ENCODE measurements at regions not wholly inside any gene's neighbourhood (a gene's known extent, or its start where the extent isn't known, plus 50 kb on each side); places are given as distances from the start of the nearest gene placed in this dataset.

DNA sequence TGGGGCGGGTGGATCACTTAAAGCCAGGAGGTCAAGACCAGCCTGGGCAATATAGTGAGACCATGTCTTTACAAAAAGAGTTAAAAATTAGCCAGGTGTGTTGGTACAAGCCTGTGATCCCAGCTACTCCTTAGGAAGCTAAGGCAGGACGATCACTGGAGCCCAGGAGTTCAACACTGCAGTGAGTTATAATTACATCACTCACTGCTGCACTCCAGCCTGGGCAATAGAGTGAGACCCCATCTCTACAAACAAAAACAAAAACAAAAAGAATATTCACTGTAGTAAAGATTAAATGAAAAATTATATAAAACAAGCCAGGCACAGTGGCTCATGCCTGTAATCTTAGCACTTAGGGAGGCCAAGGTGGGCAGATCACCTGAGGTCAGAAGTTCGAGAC, 1047.6 kb upstream of the AUTS2 start:
- Mint-ChIP-seq H3K9me3 (peaks cover 40% of the 10 kb centered on the region), H3K27ac (no peak overlapping the region), H3K4me1 (ENCODE audit: low read depth) (no peaks in the 10 kb centered on the region), H3K4me3 (ENCODE audit: low read depth) (no peak overlapping the region), H3K27me3 (ENCODE audit: low read depth) (no peaks in the 10 kb centered on the region), H3K36me3 (ENCODE audit: low read depth) (no peaks in the 10 kb centered on the region)
- intact Hi-C loops (cut with micrococcal nuclease) = no loop called here
- DNase-seq (ENCODE audit: low spot score) = no peak

DNA sequence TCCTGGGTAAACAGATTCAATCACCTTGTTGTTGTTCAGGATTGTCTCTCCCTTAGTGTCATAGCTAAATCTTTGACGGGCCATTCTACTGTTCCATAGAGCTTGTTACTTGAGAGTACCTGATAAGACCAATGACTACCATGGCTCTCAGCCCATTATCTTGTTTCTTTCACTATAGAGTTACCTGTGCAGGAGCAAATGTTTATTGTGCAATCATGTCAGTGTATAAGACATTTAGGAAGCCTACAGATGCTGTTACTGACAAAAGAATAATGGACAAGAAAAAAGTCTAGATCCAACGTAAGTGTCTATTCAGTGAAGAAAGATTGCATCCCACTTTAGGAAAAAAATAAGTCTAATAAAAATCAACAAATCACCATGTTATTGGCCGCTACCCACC, 1041.7 kb upstream of the AUTS2 start:
- Mint-ChIP-seq H3K4me3 (ENCODE audit: low read depth) (no peak overlapping the region), H3K9me3 (peaks cover 34% of the 10 kb centered on the region), H3K4me1 (ENCODE audit: low read depth) (no peaks in the 10 kb centered on the region), H3K27me3 (ENCODE audit: low read depth) (no peaks in the 10 kb centered on the region), H3K36me3 (ENCODE audit: low read depth) (no peaks in the 10 kb centered on the region), H3K27ac (no peak overlapping the region)
- DNase-seq (ENCODE audit: low spot score) = no peak
- intact Hi-C loops (cut with micrococcal nuclease) = no loop called here

DNA sequence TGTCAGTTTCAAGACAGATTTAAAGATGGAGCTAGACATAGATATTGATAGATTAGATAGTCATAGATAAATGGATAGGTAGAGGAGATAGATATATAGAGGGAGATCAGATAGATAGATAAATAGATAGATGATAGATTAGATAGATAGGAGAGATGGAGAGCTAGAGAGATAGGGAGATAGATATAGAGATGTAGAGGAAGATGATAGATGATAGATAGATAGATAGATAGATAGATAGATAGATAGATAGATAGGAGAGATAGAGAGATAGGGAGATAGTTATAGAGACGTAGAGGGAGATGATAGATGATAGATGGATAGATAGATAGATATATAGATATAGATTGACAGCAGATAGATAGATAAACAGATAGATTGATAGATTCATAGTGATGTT, 1038.8 kb upstream of the AUTS2 start:
- Mint-ChIP-seq H3K36me3 (ENCODE audit: low read depth) (no peaks in the 10 kb centered on the region), H3K4me3 (ENCODE audit: low read depth) (no peak overlapping the region), H3K27ac (no peak overlapping the region), H3K4me1 (ENCODE audit: low read depth) (no peaks in the 10 kb centered on the region), H3K9me3 (peaks cover 55% of the 10 kb centered on the region), H3K27me3 (ENCODE audit: low read depth) (no peaks in the 10 kb centered on the region)
- intact Hi-C loops (cut with micrococcal nuclease) = no loop called here
- DNase-seq (ENCODE audit: low spot score) = no peak

DNA sequence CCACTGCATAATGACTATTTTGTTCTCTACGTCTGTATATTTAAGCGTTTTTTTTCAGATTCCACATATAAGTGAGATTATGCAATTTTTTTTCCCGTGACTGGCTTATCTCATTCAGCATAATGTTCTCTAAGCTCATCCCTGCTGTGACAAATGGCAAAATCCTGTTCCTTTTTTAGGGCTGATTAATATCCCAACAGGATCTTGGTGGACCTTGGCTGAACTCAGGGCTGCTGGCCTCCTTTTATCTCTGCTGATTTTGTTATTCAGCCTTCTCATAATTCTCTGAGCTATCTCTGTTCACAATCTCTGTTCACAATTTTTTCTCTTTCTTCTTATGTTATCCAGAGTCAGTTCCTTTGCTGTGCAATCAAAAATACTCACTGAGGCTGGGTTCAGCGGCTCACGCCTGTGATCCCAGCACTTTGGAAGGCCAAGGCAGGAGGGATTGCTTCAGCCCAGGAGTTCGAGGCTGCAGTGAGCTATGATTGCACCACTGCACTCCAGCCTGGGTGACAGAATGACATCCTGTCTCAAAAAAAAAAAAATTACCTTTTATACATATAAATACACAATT, 1035.9 kb upstream of the AUTS2 start:
- Mint-ChIP-seq H3K36me3 (ENCODE audit: low read depth) (no peaks in the 10 kb centered on the region), H3K4me3 (ENCODE audit: low read depth) (no peak overlapping the region), H3K4me1 (ENCODE audit: low read depth) (no peaks in the 10 kb centered on the region), H3K27me3 (ENCODE audit: low read depth) (no peaks in the 10 kb centered on the region), H3K27ac (no peak overlapping the region), H3K9me3 (peaks cover 63% of the 10 kb centered on the region)
- DNase-seq (ENCODE audit: low spot score) = no peak
- intact Hi-C loops (cut with micrococcal nuclease) = no loop called here

DNA sequence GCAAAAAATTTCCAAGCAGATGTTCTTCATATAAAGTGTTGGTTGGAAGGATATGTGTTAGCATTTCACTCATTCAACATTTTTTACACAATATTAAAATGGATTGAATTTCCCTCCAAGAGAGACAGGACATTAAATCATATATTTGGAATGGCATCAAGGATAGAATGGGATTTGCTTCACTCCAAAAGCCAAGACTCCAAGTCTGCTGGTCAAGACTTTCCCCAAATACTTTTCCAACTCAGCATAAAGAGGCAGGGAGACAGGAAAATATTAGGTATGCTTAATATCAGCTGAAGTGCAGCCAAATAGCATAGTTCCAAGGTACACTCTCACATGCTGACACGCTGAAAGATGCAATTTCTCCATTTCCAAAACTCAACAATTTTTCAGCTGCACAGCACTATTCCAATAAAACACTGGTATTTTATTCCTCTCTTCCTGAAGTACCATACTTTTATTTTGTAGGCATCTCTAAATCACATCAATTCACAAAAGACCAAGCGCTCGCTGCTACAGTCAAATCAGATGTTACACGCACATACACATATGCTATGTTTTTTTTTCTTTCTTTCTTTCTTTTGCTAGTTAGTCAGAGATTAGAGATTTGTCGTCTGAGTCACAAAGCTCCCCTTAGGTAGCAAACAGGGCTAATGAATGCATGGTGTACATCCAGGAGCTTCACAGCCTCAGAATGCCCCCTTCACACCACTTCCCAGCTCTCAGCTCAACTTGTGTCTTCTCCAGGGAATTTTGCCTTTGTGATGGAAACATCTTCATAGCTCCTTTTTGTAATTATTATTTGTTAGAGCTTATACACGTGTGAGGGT, 1033.8 kb upstream of the AUTS2 start:
- H3K4me1 Mint-ChIP-seq (ENCODE audit: low read depth) = no peaks in the 10 kb centered on the region

DNA sequence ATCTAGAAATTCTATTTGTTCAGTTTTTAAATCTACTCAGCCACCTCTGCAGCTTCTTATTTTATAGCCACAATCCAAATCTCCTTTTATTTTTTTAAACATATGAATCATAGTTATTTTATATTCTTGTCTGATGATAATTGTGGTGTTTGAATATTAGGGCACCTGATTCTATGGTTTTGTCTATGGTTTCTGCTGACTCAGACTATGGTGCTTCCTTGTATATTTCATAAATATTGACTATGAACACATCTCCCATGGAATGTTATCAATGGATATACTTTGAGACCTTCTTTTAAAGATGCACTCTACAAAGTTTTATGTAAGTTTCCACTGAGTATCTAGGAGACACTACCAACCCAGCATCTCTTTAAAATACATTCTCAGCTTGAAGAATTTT, 1027.0 kb upstream of the AUTS2 start:
- no peak for DNase-seq (ENCODE audit: low spot score)
- H3K27ac Mint-ChIP-seq = no peak overlapping the region
- H3K27me3 Mint-ChIP-seq (ENCODE audit: low read depth) = no peaks in the 10 kb centered on the region
- intact Hi-C loops (cut with micrococcal nuclease) = no loop called here
- no peaks in the 10 kb centered on the region for H3K36me3 Mint-ChIP-seq (ENCODE audit: low read depth)
- H3K4me3 Mint-ChIP-seq (ENCODE audit: low read depth) = no peak overlapping the region
- H3K9me3 Mint-ChIP-seq = peaks cover 43% of the 10 kb centered on the region
- no peaks in the 10 kb centered on the region for H3K4me1 Mint-ChIP-seq (ENCODE audit: low read depth)

More for the DNA sequence above, 1033.8 kb upstream of the AUTS2 start:
- Mint-ChIP-seq H3K36me3 (ENCODE audit: low read depth) (no peaks in the 10 kb centered on the region), H3K27ac (no peak overlapping the region), H3K27me3 (ENCODE audit: low read depth) (no peaks in the 10 kb centered on the region), H3K4me3 (ENCODE audit: low read depth) (no peak overlapping the region), H3K9me3 (peaks cover 63% of the 10 kb centered on the region)
- no peak for DNase-seq (ENCODE audit: low spot score)
- intact Hi-C loops (cut with micrococcal nuclease) = no loop called here

DNA sequence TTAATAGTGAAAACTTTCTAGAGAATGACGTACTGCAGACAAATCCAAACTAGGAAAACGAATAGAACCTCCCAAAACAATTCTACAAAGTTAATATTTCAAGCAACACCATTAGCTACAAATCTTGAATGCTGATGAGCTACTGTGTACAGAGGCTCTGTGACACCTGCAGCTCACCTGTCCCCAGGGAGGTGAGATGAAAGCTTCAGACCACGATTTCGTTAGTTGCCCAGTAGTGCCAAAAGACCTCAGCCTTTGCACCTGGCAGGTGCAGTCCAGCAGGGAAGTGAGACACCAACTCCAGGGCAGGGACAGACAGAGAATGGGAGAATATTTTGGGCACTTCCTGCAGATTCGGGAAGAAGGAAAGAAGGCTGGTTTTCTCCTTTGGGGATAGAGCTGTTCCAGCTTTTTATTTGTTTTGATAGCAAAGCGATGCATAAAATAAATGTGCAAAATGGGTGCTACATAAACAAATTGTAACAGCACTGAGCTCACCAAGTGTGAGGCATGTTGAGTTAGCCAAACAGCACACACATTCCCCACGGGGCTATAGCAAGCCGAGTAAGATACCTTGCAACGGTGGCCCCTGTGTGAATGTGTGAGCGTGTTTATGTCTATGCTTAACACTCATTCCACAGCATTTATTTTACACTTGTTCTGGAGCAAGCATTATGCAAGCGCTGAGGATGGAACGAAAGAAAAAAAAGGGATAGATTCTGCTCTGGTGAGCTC, 1024.8 kb upstream of the AUTS2 start:
- Mint-ChIP-seq H3K4me1 (ENCODE audit: low read depth) (no peaks in the 10 kb centered on the region), H3K27ac (no peak overlapping the region), H3K27me3 (ENCODE audit: low read depth) (no peaks in the 10 kb centered on the region), H3K4me3 (ENCODE audit: low read depth) (no peak overlapping the region), H3K9me3 (peaks cover 39% of the 10 kb centered on the region), H3K36me3 (ENCODE audit: low read depth) (no peaks in the 10 kb centered on the region)
- DNase-seq (ENCODE audit: low spot score) = no peak
- intact Hi-C loops (cut with micrococcal nuclease) = no loop called here

DNA sequence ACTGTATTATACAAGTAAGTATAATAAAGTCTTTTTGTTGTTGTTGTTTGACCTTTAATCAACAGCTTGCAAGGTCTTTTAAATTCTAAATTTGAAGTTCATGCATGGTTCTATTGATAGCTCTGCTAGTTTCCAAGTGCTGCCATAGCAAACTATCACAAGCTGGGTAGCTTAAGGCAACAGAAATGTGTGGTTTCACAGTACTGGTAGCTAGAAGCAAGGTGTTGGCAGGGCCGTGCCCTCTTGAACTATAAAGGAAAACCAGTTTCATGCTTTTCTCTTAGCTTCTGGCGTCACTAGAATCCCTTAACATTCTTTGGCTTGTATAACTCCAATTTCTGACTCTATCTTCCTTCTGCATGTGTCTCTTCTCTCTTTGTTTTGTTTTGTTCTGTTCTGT, 1021.9 kb upstream of the AUTS2 start:
- H3K4me3 Mint-ChIP-seq (ENCODE audit: low read depth) = no peak overlapping the region

DNA sequence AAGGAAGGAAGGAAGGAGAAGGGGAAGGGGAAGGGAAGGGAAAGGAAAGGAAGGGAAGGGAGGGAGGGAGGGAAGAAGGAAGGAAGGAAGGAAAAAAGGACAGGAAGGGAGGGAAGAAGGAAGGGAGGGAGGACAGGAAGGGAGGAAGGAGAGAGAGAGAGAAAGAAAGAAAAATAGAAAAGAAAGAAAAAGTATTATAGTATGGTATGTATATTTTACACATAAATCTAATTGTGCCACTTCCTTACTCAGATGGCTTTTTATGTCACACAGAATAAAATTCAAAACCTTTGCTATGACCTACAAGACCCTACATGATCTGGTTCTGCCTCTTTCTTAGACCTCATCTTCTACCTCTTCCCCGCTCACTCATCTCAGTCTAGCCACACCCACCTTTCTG, 1016.9 kb upstream of the AUTS2 start:
- DNase-seq (ENCODE audit: low spot score) = no peak
- H3K4me1 Mint-ChIP-seq (ENCODE audit: low read depth) = no peaks in the 10 kb centered on the region
- H3K9me3 Mint-ChIP-seq = peaks cover 58% of the 10 kb centered on the region
- intact Hi-C loops (cut with micrococcal nuclease) = no loop called here
- no peak overlapping the region for H3K27ac Mint-ChIP-seq
- no peaks in the 10 kb centered on the region for H3K27me3 Mint-ChIP-seq (ENCODE audit: low read depth)
- no peak overlapping the region for H3K4me3 Mint-ChIP-seq (ENCODE audit: low read depth)
- H3K36me3 Mint-ChIP-seq (ENCODE audit: low read depth) = no peaks in the 10 kb centered on the region

More for the DNA sequence above, 1021.9 kb upstream of the AUTS2 start:
- intact Hi-C loops (cut with micrococcal nuclease) = no loop called here
- peaks cover 44% of the 10 kb centered on the region for H3K9me3 Mint-ChIP-seq
- H3K36me3 Mint-ChIP-seq (ENCODE audit: low read depth) = no peaks in the 10 kb centered on the region
- no peaks in the 10 kb centered on the region for H3K4me1 Mint-ChIP-seq (ENCODE audit: low read depth)
- no peak for DNase-seq (ENCODE audit: low spot score)
- H3K27ac Mint-ChIP-seq = no peak overlapping the region
- no peaks in the 10 kb centered on the region for H3K27me3 Mint-ChIP-seq (ENCODE audit: low read depth)

DNA sequence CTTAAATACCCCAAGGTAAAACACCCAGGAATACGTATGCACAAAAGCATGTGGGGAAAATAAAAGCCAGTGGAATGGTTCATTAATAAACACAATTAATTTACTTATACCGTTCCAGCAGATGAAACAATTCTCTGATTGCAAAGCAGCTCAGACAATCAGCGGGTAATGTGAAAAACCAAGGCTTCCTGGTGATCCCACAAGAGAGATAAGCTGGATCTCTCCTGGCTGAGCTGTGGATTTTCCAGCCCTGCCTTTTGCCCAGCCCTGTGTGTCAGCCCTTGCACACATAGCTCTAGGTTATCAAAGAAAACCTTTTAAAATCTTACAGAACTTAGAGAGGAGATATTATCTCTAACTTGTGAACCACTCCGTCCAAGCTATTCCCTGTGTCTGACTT, 1010.7 kb upstream of the AUTS2 start:
- H3K4me1 Mint-ChIP-seq (ENCODE audit: low read depth) = no peaks in the 10 kb centered on the region
- intact Hi-C loops (cut with micrococcal nuclease) = no loop called here

DNA sequence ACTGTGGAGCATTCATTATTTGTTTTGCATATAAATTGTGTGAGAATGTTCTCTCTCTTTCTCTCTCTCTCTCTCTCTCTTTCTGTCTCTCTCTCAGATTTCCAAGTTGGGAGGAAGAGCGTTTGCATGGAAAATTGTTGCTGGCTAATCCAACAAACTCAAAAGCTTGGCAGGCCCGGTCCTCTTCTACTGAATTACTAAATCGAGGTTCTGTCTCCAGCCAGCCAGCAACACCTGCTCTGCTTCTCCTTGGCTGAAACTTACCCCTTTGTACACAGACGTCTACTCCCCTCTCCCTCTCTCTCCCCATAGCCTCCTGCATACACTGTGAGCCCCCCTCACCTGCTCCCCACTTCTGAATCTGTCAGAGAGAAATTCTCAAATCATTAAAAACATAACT, 996.4 kb upstream of the AUTS2 start:
- Mint-ChIP-seq H3K4me3 (ENCODE audit: low read depth) (no peak overlapping the region), H3K27ac (no peak overlapping the region), H3K4me1 (ENCODE audit: low read depth) (no peaks in the 10 kb centered on the region), H3K27me3 (ENCODE audit: low read depth) (no peaks in the 10 kb centered on the region), H3K36me3 (ENCODE audit: low read depth) (no peaks in the 10 kb centered on the region), H3K9me3 (peaks cover 52% of the 10 kb centered on the region)
- no peak for DNase-seq (ENCODE audit: low spot score)
- intact Hi-C loops (cut with micrococcal nuclease) = no loop called here

More for the DNA sequence above, 1010.7 kb upstream of the AUTS2 start:
- Mint-ChIP-seq H3K4me3 (ENCODE audit: low read depth) (no peak overlapping the region), H3K27ac (no peak overlapping the region), H3K27me3 (ENCODE audit: low read depth) (no peaks in the 10 kb centered on the region), H3K9me3 (peaks cover 55% of the 10 kb centered on the region), H3K36me3 (ENCODE audit: low read depth) (no peaks in the 10 kb centered on the region)
- no peak for DNase-seq (ENCODE audit: low spot score)

DNA sequence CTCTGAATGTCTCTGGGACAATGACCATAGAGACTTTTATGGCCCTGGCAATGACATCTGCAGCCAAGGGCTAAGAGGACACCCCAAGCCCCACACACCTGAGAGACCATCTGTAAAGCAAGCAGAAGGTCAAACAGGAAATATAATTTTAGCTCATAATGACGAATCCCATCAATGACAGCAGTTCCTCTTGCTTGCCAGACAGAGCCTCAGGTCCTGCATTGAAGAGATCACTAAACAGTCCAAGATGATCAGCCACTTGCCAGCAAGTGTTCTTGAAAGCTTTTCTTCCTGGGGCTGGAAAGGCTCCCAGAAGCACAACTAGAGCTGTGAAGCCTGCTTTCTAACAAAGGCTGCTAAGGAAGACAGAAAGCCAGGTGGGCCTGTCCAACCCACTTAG, 993.7 kb upstream of the AUTS2 start:
- no peak for DNase-seq (ENCODE audit: low spot score)
- Mint-ChIP-seq H3K36me3 (ENCODE audit: low read depth) (no peaks in the 10 kb centered on the region), H3K27me3 (ENCODE audit: low read depth) (no peaks in the 10 kb centered on the region), H3K4me1 (ENCODE audit: low read depth) (no peaks in the 10 kb centered on the region), H3K27ac (no peak overlapping the region), H3K4me3 (ENCODE audit: low read depth) (no peak overlapping the region), H3K9me3 (peaks cover 50% of the 10 kb centered on the region)
- intact Hi-C loops (cut with micrococcal nuclease) = no loop called here

DNA sequence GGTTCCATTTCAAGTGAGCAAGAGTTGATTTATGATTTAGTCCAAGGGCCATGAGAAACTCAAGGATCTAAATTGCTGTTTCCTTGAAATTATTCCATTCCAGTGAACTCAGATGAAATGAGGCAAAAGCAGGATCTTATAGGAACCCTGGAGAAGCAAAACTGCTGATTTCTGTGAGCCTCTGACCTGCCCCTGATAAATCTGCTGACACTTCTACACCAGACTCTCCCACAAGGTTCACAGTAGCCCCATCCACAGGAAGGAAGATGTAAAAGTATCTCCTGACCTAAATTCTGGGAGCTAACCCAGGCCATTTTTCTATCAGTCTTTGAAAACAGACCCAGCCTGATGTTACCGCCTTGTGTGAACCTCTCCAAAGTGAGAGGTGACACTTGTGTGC, 987.6 kb upstream of the AUTS2 start:
- no peak for DNase-seq (ENCODE audit: low spot score)
- H3K4me3 Mint-ChIP-seq (ENCODE audit: low read depth) = no peak overlapping the region
- no peaks in the 10 kb centered on the region for H3K36me3 Mint-ChIP-seq (ENCODE audit: low read depth)
- peaks cover 69% of the 10 kb centered on the region for H3K9me3 Mint-ChIP-seq
- no peaks in the 10 kb centered on the region for H3K27me3 Mint-ChIP-seq (ENCODE audit: low read depth)
- H3K27ac Mint-ChIP-seq = no peak overlapping the region
- H3K4me1 Mint-ChIP-seq (ENCODE audit: low read depth) = no peaks in the 10 kb centered on the region
- intact Hi-C loops (cut with micrococcal nuclease) = no loop called here
